ENCODE measurements at regions not wholly inside any gene's neighbourhood (a gene's known extent, or its start where the extent isn't known, plus 50 kb on each side); places are given as distances from the start of the nearest gene placed in this dataset.
"Not testable (repeated sequence)": the region's sequence is repeated elsewhere in the genome, so short reads cannot be mapped to it uniquely, and the experiment has no call there.

GRCh38 chr1:14366091-14367018 is 232.1 kb upstream of the KAZN start:
- DNase-seq, result no peak

DNA sequence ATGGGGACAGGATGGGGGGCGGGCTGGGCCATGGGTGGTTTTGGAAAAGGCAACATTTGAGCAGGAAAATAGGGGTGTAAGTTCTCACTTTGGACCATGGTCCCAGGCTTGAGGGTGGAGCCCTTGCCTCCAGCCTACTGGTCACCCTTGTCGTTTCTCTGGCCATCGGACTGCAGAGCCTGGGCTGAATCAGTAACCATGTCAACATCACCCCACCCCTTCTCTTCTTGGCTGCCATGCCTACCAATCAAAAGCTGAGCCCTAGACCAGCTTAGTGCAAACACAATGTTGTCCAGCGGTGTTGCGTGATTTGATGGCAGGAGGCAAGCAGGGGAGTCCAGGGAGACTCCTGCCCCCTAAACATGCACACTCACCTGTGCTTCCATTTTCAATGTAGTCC is 231.0 kb upstream of the KAZN start:
- DNase-seq, result no peak

DNA sequence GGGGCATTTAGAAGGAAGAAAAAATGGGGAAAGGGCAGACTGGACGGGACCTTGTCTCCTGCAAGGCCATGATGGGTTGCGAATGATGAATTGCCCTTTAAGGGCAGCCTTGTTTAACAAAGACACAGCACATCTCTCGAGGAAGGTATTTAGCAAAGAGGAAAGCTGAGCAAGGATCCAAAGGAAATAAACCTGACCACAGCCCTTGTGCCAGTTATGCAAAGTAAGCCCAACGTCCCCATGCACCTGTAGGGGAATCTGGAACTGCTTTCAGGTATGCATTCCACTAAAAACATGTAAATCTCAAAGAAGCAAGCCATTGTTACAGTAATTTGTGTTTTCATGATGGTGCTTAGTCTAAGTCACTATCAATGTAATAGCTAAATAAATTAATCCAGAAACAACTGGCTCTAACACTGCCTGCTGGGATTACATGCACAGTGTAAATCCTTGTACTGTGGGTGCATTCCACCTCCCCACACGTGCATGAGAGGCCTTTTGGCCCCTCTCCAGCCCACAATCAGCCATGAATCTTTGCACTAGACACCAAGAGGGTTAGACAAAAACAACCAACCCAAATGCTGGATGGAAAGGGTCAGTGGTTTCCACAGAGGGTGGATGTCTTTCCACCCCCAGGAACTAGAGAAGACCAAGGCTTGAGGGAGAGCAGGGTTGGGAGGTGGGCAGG is 228.8 kb upstream of the KAZN start:
- no peak for DNase-seq

- DNase-seq, result no peak
Observed at GRCh38 chr1:14371771-14372497, 226.6 kb upstream of the KAZN start.

DNA sequence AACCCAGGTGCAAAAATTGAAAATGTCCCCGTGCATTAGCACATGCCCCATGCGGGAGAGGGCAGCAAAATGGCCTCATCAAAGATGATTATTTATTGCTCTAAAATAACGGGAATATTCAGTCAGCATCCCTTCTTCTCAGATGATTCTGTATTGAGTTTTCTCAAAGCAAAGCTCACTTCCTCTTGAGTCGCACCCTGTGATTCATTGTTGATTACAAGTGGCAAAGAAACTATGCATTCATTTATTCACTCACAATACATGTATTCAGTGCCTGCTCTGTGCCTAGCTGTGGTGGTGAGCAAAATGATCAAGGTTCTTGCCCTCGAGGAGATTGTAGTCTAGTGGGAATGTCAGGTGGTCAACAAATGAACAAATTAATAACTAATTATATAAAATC is 226.0 kb upstream of the KAZN start:
- no peak for DNase-seq

DNA sequence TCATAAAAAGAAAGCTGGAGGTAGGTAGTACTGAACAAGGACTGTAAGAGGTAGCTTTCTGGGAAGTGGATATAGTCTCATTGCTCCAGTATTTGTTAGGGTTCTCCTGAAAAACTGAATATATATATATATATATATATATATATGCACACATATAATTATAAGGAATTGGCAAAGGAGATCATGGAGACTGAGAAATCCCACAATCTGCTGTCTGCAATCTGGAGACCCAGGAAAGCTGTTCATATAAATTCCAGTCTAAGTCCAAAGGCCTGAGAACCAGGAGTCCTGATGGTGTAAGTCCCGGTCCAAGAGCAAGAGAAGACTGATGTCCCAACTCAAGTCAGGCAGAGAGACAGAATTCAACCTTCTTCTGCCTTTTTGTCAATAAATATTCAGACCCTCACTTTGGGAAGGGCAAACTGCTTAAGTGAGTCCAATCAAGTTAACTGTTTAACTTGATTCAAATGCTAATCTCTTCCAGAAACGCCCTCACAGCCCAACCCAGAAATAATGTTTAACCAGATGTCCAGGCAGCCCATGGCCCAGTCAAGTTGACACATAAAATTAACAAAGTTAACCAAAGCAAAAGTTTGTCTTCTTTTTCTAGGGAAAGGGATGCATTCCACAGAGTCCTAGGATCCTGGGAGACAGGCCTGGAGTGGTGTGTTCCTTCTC is 225.3 kb upstream of the KAZN start:
- DNase-seq, result no peak

DNA sequence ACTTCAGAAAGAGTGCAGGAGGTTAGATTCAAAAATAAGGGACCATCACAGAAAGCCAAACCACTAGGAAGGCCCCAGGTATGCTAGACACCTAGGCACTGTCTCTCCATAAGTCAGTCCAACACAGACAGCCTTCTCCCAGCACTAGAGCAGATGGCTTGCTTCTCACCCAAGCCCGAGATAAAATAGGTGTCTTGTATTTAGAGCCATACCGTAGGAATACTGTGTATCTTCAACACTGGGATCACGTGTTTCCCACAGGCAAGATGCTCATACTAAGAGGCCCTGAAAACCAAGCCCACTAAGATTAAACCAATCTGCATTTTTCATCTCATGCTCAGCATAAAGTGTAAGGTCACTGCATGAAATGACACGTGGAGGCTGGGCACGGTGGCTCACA is 223.3 kb upstream of the KAZN start:
- DNase-seq, result no peak

GRCh38 chr1:14377386-14377785 is 221.1 kb upstream of the KAZN start:
- no peak for DNase-seq

- DNase-seq, result no peak
Observed at GRCh38 chr1:14380408-14380807, 218.1 kb upstream of the KAZN start.

DNA sequence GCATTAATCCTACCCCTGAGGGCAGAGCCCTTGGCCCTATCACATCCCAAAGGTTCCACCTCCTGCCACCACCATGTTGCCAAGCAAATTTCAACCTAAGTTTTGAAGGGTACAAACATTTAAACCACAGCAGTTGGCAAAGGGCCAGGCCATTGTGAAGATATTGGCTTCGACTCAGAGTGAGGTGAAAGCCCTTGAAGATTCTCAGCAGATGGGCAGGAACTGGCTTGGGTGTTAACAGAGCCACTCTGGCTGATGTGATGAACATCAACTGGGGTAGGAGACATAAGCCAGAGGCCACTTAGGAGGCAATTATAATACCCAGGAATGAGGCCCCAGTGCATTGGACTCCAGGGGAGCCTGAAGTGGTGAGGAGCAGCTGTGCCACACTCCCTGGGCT is 207.7 kb upstream of the KAZN start:
- no peak for DNase-seq

- no peak for DNase-seq
Observed at GRCh38 chr1:14392161-14392858, 206.2 kb upstream of the KAZN start.

DNA sequence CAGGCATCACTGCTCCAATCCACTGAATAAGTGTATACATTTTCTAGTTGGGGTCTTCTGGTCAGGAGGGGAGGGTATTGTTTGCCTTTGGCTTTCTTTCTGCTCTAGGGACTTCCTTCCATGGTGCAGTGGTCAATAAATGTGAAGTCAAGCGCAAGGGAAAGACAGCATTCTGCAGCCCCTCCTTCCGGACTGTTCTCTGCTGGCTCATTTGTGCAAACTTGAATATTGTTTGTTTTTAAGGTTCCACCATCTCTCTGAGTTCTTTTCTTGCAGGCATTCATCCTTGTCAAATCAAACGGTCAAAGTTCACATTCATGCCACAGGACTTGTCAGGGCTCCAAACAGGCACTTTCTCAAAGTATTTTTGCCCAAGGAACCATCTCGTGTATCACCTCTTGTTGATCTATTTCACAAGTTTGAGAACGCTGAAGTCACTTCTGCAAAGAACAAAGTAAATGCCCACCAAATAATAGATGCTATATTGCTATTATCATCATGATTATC is 205.6 kb upstream of the KAZN start:
- no peak for DNase-seq

- no peak for DNase-seq
Observed at GRCh38 chr1:14396100-14396499, 202.4 kb upstream of the KAZN start.

DNA sequence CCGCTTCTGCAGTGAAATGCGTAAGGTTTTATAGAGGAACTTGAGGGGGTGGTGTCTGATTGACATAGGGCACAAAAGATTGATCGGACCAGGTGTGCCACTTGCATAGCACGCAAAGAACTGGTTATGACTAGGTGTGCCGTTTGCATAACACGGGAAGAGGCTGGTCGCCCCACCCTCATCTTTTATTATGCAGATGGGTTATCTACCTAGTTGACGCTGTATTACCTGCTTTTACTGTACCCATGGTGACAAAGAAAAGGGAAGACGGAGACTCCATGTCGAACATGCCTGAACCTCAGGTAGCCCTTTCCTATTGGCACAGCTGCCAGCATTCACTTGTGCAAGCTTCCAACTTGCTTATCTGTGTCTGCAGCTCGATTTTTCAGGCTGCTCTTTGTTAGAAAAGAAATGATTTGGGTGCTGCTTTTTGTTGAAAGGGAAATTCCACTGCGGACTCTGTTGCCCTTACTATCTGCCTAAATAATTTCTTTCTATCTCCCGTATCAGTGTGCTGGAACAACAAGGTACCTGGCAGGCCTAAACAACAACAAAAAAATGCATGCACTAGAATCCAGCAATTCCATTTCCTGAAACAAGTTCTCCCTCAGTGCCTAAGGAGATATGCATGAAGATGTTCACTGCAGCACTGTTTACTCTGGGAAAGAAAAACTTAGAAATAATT is 194.4 kb upstream of the KAZN start:
- DNase-seq, result no peak

DNA sequence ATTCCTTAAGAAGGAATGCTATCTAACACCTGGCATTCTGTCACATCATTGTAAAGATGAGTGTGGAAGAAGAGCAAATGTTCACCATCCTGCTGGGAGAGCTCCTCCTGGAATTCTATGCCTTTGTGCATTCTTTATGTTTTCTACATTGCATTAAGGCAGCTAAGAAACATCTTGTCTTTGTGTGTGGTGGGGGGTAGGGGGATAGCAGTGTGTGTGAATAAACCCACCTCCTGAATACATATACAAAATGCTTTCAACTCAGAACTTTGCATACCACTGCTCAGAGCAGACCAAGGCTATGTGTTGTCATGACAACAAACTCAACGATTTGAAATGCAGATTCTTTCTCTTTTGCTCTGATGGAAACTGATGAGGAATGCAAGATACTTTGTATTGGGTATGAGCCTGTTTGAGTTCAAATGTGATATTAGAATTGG is 193.6 kb upstream of the KAZN start:
- DNase-seq, result no peak

DNA sequence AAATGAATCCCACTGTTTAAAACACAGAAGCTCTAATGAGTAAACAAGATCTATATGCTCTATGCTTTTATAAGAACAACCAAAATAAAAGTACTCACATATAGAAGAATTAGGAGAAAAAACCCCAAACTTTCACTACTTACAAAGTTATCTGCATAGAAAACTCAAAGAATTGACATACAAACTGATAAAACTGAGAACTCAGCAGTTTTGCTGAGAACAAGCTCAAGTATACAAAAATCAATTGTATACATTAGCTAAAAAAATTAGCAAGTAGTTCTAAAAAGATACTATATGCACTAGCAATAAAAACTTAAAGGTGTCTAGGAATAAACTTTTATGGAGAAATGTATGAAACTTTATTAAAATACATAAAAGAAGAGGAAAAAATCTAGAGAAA is 186.2 kb upstream of the KAZN start:
- no peak for DNase-seq

DNA sequence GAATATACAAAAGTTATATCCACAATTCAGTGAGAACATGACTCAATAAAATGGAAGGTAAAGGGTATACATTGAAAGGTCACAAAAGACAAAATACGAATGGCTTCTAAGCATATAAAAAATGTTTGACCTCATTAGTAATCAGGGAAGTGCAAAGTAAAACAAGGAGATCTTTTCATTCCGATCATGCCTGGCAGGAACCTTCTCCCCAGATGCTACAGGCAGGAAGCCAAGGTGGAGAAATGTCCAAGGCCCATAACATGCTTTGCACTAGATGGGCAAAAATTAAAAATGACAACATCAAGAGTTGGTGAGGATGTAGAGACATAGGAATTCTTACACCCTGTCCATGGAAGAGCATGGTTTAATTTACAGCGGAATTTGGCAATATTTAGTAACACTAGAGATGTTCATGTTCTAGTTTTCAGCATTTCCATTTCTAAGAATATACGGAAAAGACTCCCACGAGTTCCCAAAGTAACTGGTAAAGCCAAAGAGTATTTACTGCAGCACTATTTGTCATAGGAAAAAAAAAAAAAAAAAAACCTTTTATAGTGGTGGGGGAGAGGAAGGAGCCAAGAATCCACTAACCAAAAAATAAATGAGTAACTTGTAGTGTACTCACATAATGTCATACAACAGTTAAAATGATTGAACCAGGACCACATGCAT is 184.5 kb upstream of the KAZN start:
- DNase-seq, result no peak

- DNase-seq, result no peak
Observed at GRCh38 chr1:14415396-14415795, 183.1 kb upstream of the KAZN start.

DNA sequence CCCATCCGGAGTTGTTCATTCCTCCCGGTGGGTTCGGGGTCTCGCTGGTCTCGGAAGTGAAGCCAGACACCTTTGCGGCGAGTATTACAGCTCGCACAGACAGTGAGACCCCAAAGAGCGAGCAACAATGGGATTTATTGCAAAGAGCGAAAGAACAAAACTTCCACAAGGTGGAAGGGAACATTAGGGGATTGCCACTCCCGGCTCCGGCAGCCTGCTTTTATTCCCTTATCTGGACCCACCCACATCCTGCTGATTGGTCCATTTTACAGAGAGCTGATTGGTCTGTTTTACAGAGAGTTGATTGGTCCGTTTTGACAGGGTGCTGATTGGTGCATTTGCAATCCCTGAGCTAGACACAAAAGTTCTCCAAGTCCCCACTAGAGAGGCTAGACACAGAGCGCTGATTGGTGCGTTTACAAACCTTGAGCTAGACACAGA is 178.7 kb upstream of the KAZN start:
- not testable (repeated sequence) for DNase-seq

GRCh38 chr1:14420686-14421085 is 177.8 kb upstream of the KAZN start:
- no peak for DNase-seq

Data from NCI-H1417 treated with DMSO at 0.1 percent for 48 hours (cell line).